Transverse colon (tissue), 4 donors: ENCODE measurements at regions not wholly inside any gene's neighbourhood (a gene's known extent, or its start where the extent isn't known, plus 50 kb on each side); places are given as distances from the start of the nearest gene placed in this dataset.

Source experiments
- DNase-seq: peaks from one replicate; pipeline ENCODE4 v3.0.0-alpha.2; 2019
- H3K27ac ChIP-seq, 4 donors: fragments of 200-600 bp; sonication (generic); 2 replicates each; pipeline ENCODE4 v1.5.1; 2016 to 2018; ENCODE audit warnings: inconsistent platforms in 4 of 4
- H3K27me3 ChIP-seq: fragments of 200-600 bp; sonication (generic); 2 replicates; pipeline ENCODE4 v1.5.1; 2017; ENCODE audit warnings: inconsistent platforms
- H3K36me3 ChIP-seq, 4 donors: fragments of 200-600 bp; sonication (generic); 2 replicates each; pipeline ENCODE4 v1.5.1; 2017 to 2019; ENCODE audit warnings: inconsistent platforms in 4 of 4
- H3K4me1 ChIP-seq, 4 donors: fragments of 200-600 bp; sonication (generic); 2 replicates each; pipeline ENCODE4 v1.5.1; 2017 to 2020; ENCODE audit warnings: inconsistent platforms in 4 of 4
- H3K4me3 ChIP-seq, 4 donors: fragments of 200-600 bp; sonication (generic); 1 replicate in 1 of 4; 2 replicates in 3 of 4; pipeline versions ENCODE4 v1.5.1 to v1.6.1; 2017 to 2019; ENCODE audit warnings: inconsistent platforms in 4 of 4
- H3K9me3 ChIP-seq, 2 donors: fragments of 200-600 bp; sonication (generic); 2 replicates each; pipeline ENCODE4 v1.5.1; 2017 to 2019; ENCODE audit warnings: inconsistent platforms in 2 of 2
- EP300 ChIP-seq: sonication (generic); formaldehyde crosslinking; IDR thresholded peaks from one replicate; pipeline ENCODE4 v1.6.1; 2017; ENCODE audit warnings: antibody characterized with exemption, low read depth
- POLR2A ChIP-seq: fragments of 450-650 bp; IDR thresholded peaks from one replicate; pipeline ENCODE4 v1.6.1; 2016; ENCODE audit warnings: antibody characterized with exemption, mild to moderate bottlenecking, moderate library complexity
- POLR2AphosphoS5 ChIP-seq, 3 donors: sonication (generic); formaldehyde crosslinking; IDR thresholded peaks; one replicate each; pipeline ENCODE4 v1.6.1; 2016; ENCODE audit warnings: antibody characterized with exemption in 3 of 3
- WGBS, 2 donors: methylation state at CpG; one replicate each; pipeline ENCODE4 v1.1.5; 2018; ENCODE audit warnings: low coverage in 1 of 2; 5-methylcytosine and 5-hydroxymethylcytosine counted together
- in situ Hi-C, 4 donors: fragments of 200-750 bp; cut with MboI; loops; one replicate each; pipeline versions ENCODE4 v1.15.0 to v1.15.1; 2017; ENCODE audit warnings: low sequenced_read_pairs in 3 of 4, low pct_ligation_motif_present in 1 of 4, low pct_unique_long_range_greater_than_20kb in 1 of 4
- intact Hi-C: fragments of 100-400 bp; cut with DNase I; formaldehyde crosslinking; loops from one replicate; pipeline ENCODE4 v1.15.1; 2023; ENCODE audit warnings: low total_unique reads
- TF ChIP-seq, protein P1 (sequence below), 5 experiments: fragments of 200-600 bp in 3 of 5; fragments of 450-650 bp in 2 of 5; sonication (generic) in 3 of 5; IDR thresholded peaks; 1 replicate in 2 of 5; 2 replicates in 3 of 5; pipeline ENCODE4 v1.5.1; 2016 to 2017; ENCODE audit warnings: antibody characterized with exemption in 5 of 5, inconsistent platforms in 3 of 5, mild to moderate bottlenecking in 2 of 5, moderate library complexity in 1 of 5

DNA sequence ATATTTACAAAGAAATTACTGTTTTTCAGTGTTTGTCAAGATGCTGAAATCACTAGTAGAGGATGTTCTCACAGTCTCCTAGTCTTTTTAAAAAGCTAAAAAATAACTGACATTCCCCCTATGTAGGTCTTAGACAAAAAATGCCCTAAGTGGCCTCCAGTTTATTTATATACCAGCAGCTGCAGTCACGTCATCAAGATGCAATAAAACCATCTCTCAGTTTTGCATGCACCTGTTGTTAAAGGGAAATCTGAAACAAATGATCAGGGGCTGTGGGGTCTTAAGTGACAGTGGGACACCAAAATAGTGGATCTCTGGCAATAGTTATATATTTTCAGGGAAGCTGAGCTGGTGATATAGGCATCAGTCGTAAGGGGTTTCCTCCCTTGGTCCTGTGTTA is 146.5 kb upstream of the ARPP21 start:
- H3K27ac ChIP-seq, result no peak overlapping the region
- TF ChIP-seq EP300, result no peak
- no peak for TF ChIP-seq POLR2AphosphoS5 (IDR thresholded peaks at IDR 0.05)
- intact Hi-C loops (no loop called here), in situ Hi-C loops (no loop called here)
- WGBS, 2 donors, result 51% methylated on average over 2 of the region's 2 CpGs
- DNase-seq, result no peak
- no peaks in the 10 kb centered on the region for H3K4me1 ChIP-seq
- H3K4me3 ChIP-seq, result no peak overlapping the region
- H3K9me3 ChIP-seq, result no peaks in the 10 kb centered on the region
- H3K36me3 ChIP-seq, result no peaks in the 10 kb centered on the region
- H3K27me3 ChIP-seq, result no peaks in the 10 kb centered on the region

DNA sequence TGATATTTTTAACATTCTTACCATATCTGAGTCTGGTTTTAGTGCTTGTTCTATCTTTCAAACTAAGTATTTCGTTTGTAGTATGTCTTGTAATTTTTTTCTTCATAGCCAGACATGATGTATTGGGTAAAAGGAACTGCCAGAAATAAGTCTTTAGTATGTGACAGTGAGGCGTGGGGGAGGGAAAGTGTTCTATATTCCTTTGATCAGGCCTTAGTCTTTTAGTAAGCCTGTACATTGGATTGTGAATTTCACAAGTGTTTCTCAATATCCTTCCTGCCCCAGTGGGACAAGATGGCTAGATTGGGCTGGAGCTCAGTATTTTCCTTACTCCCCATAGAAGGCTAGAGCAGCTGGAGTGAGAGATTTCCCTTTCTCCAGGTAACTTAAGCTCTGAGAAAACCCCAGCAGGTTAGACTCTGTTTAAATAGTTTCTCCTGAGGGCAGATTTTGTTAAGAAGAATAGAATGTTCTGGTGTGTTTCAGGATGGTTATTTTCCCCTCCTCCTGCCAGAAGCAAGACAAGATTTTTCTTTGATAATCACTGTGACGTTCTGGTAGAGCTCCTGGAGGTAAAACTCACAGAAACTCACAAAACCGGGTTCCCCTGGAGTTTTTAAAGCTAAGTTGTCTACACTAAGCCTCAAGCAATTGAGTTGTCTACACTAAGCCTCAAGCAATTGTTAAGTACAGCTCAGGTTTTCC is 140.7 kb upstream of the ARPP21 start:
- in situ Hi-C loops (no loop called here), intact Hi-C loops (no loop called here)
- H3K4me3 ChIP-seq, result no peak overlapping the region
- DNase-seq, result no peak
- H3K27ac ChIP-seq, result no peak overlapping the region
- no peaks in the 10 kb centered on the region for H3K36me3 ChIP-seq
- no peaks in the 10 kb centered on the region for H3K9me3 ChIP-seq
- WGBS, 2 donors, result 36 to 39% methylated on average over 2 to 4 of the region's 4 CpGs
- H3K4me1 ChIP-seq, result no peaks in the 10 kb centered on the region
- TF ChIP-seq EP300, result no peak
- no peak for TF ChIP-seq POLR2AphosphoS5 (IDR thresholded peaks at IDR 0.05)
- no peak for TF ChIP-seq POLR2A
- TF ChIP-seq, protein P1, sequence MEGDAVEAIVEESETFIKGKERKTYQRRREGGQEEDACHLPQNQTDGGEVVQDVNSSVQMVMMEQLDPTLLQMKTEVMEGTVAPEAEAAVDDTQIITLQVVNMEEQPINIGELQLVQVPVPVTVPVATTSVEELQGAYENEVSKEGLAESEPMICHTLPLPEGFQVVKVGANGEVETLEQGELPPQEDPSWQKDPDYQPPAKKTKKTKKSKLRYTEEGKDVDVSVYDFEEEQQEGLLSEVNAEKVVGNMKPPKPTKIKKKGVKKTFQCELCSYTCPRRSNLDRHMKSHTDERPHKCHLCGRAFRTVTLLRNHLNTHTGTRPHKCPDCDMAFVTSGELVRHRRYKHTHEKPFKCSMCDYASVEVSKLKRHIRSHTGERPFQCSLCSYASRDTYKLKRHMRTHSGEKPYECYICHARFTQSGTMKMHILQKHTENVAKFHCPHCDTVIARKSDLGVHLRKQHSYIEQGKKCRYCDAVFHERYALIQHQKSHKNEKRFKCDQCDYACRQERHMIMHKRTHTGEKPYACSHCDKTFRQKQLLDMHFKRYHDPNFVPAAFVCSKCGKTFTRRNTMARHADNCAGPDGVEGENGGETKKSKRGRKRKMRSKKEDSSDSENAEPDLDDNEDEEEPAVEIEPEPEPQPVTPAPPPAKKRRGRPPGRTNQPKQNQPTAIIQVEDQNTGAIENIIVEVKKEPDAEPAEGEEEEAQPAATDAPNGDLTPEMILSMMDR (IDR thresholded peaks at IDR 0.05), result no peak
- H3K27me3 ChIP-seq, result no peaks in the 10 kb centered on the region

DNA sequence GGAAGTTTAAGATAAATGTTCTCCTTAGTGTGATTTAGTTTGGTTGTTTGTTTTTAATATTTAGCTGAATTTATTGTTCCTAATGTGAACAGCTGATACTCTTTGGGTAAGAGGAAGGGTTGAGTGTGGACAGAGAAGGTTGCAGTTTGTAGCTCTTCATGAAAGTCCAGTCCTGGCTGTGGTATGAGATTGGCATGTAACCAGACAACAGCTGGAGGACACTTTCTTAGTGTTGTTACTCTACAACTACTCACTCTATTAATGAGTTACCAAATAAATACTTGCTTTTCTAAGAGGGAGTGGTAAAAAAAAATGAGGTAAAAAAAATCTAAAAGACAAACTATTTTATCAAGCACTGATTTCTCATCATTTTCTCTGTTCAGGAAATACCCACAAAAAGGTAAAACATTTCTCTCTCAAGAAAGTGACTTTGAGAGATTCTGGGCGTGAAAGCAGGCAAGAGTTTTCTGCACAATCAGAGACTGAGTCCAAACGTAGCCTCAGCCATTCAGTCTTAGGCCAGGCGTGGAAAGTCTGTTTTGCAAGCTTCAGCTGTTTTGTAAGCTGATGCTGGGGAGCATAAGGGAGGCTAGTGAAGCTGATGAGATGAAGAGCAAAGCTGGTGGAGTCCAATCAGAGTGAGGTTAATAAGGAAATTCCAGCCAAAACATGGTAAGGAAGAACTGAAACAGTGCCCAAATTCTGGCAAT is 138.5 kb upstream of the ARPP21 start:
- DNase-seq, result no peak
- 54 to 100% methylated on average over 1 to 3 of the region's 3 CpGs for WGBS, 2 donors
- Histone ChIP-seq H3K36me3 (no peaks in the 10 kb centered on the region), H3K4me1 (no peaks in the 10 kb centered on the region), H3K27ac (no peak overlapping the region), H3K27me3 (no peaks in the 10 kb centered on the region), H3K4me3 (no peak overlapping the region), H3K9me3 (no peaks in the 10 kb centered on the region)
- in situ Hi-C loops (no loop called here), intact Hi-C loops (no loop called here)
- TF ChIP-seq POLR2AphosphoS5 (IDR thresholded peaks at IDR 0.05) (no peak), POLR2A (no peak), EP300 (no peak)
- TF ChIP-seq, protein P1 (IDR thresholded peaks at IDR 0.05), result no peak

DNA sequence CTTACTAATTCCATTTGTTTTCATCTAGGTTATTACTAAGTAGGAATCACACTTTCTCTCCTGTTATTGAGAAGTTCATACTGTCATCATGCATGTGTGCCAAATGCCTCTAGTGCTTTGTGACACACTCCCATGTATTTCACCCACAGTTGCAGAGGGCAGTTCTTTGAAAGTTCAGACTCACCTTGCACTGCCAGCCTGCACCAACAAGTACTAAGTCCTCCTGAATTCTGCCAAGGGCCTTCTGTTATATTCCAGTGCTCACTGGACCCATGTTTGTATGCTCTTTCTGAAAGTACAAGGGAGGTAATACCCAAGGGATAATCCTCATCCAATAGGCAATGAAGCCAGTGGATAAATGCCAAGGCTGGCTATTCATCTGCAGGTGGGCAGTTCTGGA is 136.6 kb upstream of the ARPP21 start:
- in situ Hi-C loops, result no loop called here
- DNase-seq, result no peak
- Histone ChIP-seq H3K4me1 (no peaks in the 10 kb centered on the region), H3K4me3 (no peak overlapping the region), H3K27me3 (no peaks in the 10 kb centered on the region), H3K27ac (no peak overlapping the region), H3K36me3 (no peaks in the 10 kb centered on the region), H3K9me3 (no peaks in the 10 kb centered on the region)
- no peak for TF ChIP-seq POLR2AphosphoS5 (IDR thresholded peaks at IDR 0.05)
- TF ChIP-seq POLR2A, result no peak
- intact Hi-C loops, result no loop called here

DNA sequence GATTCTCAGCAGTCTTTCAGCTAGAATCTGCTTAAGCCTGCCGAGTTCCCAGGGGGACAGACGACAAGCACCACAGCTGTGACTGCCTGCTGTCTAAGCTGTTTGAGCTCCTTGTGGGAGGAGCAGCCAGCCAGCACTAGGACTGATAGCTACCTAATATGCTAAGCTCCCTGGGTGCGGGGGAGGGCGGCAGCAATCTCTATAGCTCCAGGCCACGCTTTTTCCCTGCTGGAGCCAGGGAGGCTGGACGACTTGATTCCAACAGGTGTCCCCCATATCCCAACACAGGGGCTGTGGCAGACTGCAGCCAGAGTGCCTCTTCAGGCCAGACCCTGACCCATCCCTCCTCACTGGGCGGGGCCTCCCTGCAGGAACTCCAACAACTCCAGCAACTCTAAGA is 134.1 kb upstream of the ARPP21 start:
- TF ChIP-seq, protein P1 (IDR thresholded peaks at IDR 0.05), result no peak
- TF ChIP-seq POLR2AphosphoS5 (IDR thresholded peaks at IDR 0.05), result no peak
- TF ChIP-seq EP300, result no peak
- no peak for TF ChIP-seq POLR2A
- Histone ChIP-seq H3K27ac (no peak overlapping the region), H3K4me3 (no peak overlapping the region), H3K4me1 (no peaks in the 10 kb centered on the region), H3K27me3 (no peaks in the 10 kb centered on the region), H3K9me3 (no peaks in the 10 kb centered on the region), H3K36me3 (no peaks in the 10 kb centered on the region)
- in situ Hi-C loops (no loop called here), intact Hi-C loops (no loop called here)
- DNase-seq, result no peak
- 30% methylated on average over 7 of the region's 7 CpGs; no CpG with 5 or more reads in 1 of the 2 donors for WGBS, 2 donors
